22Rv1 (cell line): ENCODE measurements at regions not wholly inside any gene's neighbourhood (a gene's known extent, or its start where the extent isn't known, plus 50 kb on each side); places are given as distances from the start of the nearest gene placed in this dataset.

Source experiments
- CTCF ChIP-seq: fragments of 450-650 bp; IDR thresholded peaks from 2 replicates; pipeline ENCODE4 v1.5.1; 2017; ENCODE audit warnings: mild to moderate bottlenecking
- ZFX ChIP-seq: fragments of 450-650 bp; IDR thresholded peaks from 2 replicates; pipeline ENCODE4 v1.6.1; 2017; ENCODE audit warnings: antibody characterized with exemption, borderline replicate concordance

- TF ChIP-seq CTCF (no peak), ZFX (no peak)
Observed at GRCh38 chr2:136639651-136640050, 125.7 kb upstream of the THSD7B start.
